Neural crest cell (in vitro differentiated cells): ENCODE measurements at regions not wholly inside any gene's neighbourhood (a gene's known extent, or its start where the extent isn't known, plus 50 kb on each side); places are given as distances from the start of the nearest gene placed in this dataset.

Experiments used
- DNase-seq: peaks from one replicate; pipeline ENCODE4 v3.0.0; 2021; ENCODE audit warnings: low read depth, mixed read lengths, low spot score
- H3K27ac Mint-ChIP-seq: one replicate; pipeline ENCODE4 v1.8.0; 2021; ENCODE audit warnings: mild to moderate bottlenecking, mixed read lengths; ENCODE audit not compliant: unreplicated experiment
- H3K27me3 Mint-ChIP-seq: 2 replicates; pipeline ENCODE4 v1.8.0; 2021; ENCODE audit warnings: low read depth, mild to moderate bottlenecking, mixed read lengths
- H3K36me3 Mint-ChIP-seq: 2 replicates; pipeline ENCODE4 v1.8.0; 2021; ENCODE audit warnings: low read depth, mild to moderate bottlenecking, mixed read lengths
- H3K4me1 Mint-ChIP-seq: 2 replicates; pipeline ENCODE4 v1.8.0; 2021; ENCODE audit warnings: mixed read lengths
- H3K4me3 Mint-ChIP-seq: one replicate; pipeline ENCODE4 v1.8.0; 2021; ENCODE audit warnings: mild to moderate bottlenecking, mixed read lengths
- H3K9me3 Mint-ChIP-seq: 2 replicates; pipeline ENCODE4 v1.8.0; 2021; ENCODE audit warnings: mixed read lengths
- TF ChIP-seq, protein P1 (sequence below): fragments of 200-600 bp; sonication (generic); conservative IDR thresholded peaks from 2 replicates; pipeline ENCODE4 v1.5.0; 2021; ENCODE audit warnings: antibody characterized with exemption, mild to moderate bottlenecking

DNA sequence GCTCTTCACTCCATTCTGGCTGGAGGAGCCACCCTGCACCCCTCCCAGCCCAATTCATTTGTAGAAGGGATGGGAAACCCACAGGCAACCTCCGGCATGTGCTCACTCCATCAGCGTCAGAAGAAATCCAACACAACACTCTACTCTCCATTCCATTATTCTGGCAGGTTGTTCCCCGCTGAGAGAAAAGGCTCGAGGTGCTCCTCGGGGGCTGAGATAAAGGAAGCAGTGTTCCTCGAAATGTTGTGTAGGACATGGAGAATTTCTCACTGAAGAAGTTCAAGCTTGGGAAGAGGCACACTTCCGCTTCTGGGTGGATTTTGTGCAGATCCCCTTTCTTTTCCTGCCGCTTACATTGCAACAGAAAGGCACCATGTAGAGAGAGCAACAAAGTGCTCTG is 355.0 kb upstream of the CFAP20DC start:
- peaks cover 2% of the 10 kb centered on the region for H3K27me3 Mint-ChIP-seq
- H3K36me3 Mint-ChIP-seq, result no peaks in the 10 kb centered on the region
- TF ChIP-seq, protein P1, sequence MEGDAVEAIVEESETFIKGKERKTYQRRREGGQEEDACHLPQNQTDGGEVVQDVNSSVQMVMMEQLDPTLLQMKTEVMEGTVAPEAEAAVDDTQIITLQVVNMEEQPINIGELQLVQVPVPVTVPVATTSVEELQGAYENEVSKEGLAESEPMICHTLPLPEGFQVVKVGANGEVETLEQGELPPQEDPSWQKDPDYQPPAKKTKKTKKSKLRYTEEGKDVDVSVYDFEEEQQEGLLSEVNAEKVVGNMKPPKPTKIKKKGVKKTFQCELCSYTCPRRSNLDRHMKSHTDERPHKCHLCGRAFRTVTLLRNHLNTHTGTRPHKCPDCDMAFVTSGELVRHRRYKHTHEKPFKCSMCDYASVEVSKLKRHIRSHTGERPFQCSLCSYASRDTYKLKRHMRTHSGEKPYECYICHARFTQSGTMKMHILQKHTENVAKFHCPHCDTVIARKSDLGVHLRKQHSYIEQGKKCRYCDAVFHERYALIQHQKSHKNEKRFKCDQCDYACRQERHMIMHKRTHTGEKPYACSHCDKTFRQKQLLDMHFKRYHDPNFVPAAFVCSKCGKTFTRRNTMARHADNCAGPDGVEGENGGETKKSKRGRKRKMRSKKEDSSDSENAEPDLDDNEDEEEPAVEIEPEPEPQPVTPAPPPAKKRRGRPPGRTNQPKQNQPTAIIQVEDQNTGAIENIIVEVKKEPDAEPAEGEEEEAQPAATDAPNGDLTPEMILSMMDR, result no peak
- no peaks in the 10 kb centered on the region for H3K9me3 Mint-ChIP-seq
- peak overlapping the region; percentile 87 for H3K27ac Mint-ChIP-seq
- H3K4me3 Mint-ChIP-seq, result peak overlapping the region; percentile 9
- DNase-seq, result no peak
- peaks cover 19% of the 10 kb centered on the region for H3K4me1 Mint-ChIP-seq

DNA sequence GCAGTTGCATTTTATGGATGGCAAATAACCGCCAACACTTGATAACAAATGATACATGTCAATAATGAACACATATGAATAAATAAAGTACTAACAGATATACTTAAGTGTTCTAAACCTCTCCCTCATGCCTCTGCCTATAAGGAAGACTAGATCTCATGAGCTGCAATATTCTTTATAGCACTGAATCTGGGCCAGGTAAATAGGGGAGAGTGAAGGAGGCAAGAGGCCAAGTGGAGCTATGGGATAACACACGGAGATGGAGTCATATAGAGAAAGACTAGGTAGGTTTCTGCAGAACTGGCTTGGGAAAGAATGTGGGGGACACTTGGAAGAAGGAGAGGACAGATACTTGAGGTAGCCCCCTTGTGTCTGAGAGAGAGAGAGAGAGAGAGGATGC is 354.2 kb upstream of the CFAP20DC start:
- no peaks in the 10 kb centered on the region for H3K36me3 Mint-ChIP-seq
- peaks cover 2% of the 10 kb centered on the region for H3K27me3 Mint-ChIP-seq
- no peak overlapping the region for H3K4me3 Mint-ChIP-seq
- no peak overlapping the region for H3K27ac Mint-ChIP-seq
- no peak for DNase-seq
- H3K9me3 Mint-ChIP-seq, result no peaks in the 10 kb centered on the region
- peaks cover 19% of the 10 kb centered on the region for H3K4me1 Mint-ChIP-seq
- TF ChIP-seq, protein P1, result no peak

DNA sequence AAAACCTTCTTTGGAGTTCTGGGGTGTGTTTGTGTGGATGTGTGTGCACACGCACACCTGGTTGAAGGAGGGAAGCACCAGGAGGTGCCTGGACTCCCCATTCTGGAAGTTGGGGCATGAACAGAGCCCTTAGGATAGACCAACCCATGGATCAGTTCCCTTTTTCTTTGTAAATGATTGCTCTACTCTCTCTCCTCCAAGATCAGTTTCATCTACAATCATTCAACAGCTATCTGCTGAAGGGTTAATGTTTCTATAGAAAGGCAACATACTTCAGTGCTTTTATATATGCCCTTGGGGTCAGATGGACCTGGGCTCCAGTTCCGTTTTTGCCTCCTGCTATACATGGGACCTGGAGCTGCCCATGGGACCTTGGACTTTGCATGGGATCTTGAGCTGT is 352.1 kb upstream of the CFAP20DC start:
- Mint-ChIP-seq H3K27me3 (peaks cover under 1% of the 10 kb centered on the region), H3K36me3 (no peaks in the 10 kb centered on the region), H3K9me3 (peaks cover 2% of the 10 kb centered on the region), H3K4me3 (no peak overlapping the region), H3K4me1 (peaks cover 19% of the 10 kb centered on the region), H3K27ac (no peak overlapping the region)
- DNase-seq, result no peak
- TF ChIP-seq, protein P1, result no peak

DNA sequence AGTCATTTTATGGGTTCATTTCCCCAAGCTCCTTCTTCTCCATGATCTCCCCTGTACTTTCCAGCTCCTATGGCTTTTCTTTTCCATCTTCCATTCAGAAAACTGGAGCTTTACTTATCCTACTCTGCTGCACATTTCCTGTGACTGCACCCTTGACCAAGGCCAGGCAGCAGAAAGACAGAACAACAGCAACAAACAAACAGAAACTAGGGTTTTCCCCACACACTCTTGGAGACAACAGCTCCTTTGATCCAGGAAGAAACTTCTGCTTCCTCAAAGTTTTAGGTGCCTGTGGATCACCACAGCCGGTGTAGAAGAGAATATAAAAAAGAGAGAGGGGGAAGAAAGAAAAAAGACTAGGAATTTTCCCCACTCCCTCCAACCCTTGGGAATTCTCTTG is 342.3 kb upstream of the CFAP20DC start:
- DNase-seq, result no peak
- H3K4me1 Mint-ChIP-seq, result peaks cover 8% of the 10 kb centered on the region
- peak overlapping the region; percentile 85 for H3K27ac Mint-ChIP-seq
- H3K36me3 Mint-ChIP-seq, result peaks cover 3% of the 10 kb centered on the region
- no peak overlapping the region for H3K4me3 Mint-ChIP-seq
- no peaks in the 10 kb centered on the region for H3K27me3 Mint-ChIP-seq
- TF ChIP-seq, protein P1, result no peak
- peaks cover 11% of the 10 kb centered on the region for H3K9me3 Mint-ChIP-seq

DNA sequence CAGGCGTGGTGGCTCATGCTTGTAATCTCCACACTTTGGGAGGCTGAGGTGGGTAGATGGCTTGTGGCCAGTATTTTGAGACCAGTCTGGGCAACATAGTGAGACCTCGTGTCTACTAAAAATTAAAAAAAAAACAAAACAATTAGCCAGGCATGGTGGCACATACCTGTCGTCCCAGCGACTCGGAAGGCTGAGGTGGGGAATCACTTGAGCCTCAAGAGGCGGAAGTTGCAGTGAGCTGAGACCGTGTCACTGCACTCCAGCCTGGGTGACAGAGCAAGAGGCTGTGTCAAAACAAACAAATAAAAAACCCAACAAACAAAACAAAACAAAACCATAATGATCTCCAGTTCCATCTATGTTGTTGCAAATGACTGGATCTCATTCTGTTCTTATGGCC is 341.3 kb upstream of the CFAP20DC start:
- no peak overlapping the region for H3K27ac Mint-ChIP-seq
- H3K27me3 Mint-ChIP-seq, result no peaks in the 10 kb centered on the region
- no peak for DNase-seq
- TF ChIP-seq, protein P1, result no peak
- no peak overlapping the region for H3K4me3 Mint-ChIP-seq
- peaks cover 3% of the 10 kb centered on the region for H3K36me3 Mint-ChIP-seq
- H3K4me1 Mint-ChIP-seq, result peaks cover 8% of the 10 kb centered on the region
- peaks cover 11% of the 10 kb centered on the region for H3K9me3 Mint-ChIP-seq
